Suprapubic skin (tissue), 4 donors: ENCODE measurements at regions not wholly inside any gene's neighbourhood (a gene's known extent, or its start where the extent isn't known, plus 50 kb on each side); places are given as distances from the start of the nearest gene placed in this dataset.

Experiments
- EP300 ChIP-seq: sonication (generic); formaldehyde crosslinking; IDR thresholded peaks from one replicate; pipeline ENCODE4 v1.6.1; 2017; ENCODE audit warnings: antibody characterized with exemption
- POLR2A ChIP-seq, 2 donors: fragments of 450-650 bp; IDR thresholded peaks; one replicate each; pipeline ENCODE4 v1.6.1; 2017; ENCODE audit warnings: antibody characterized with exemption in 2 of 2, mild to moderate bottlenecking in 2 of 2, moderate library complexity in 2 of 2
- POLR2AphosphoS5 ChIP-seq, 3 donors: sonication (generic); formaldehyde crosslinking; IDR thresholded peaks; one replicate each; pipeline ENCODE4 v1.6.1; 2017; ENCODE audit warnings: antibody characterized with exemption in 3 of 3
- TF ChIP-seq, protein P1 (sequence below), 2 donors: fragments of 200-600 bp in 1 of 2; fragments of 450-650 bp in 1 of 2; sonication (generic) in 1 of 2; IDR thresholded peaks; one replicate each; pipeline ENCODE4 v1.5.1; 2016 to 2019; ENCODE audit warnings: antibody characterized with exemption in 2 of 2, mild to moderate bottlenecking in 1 of 2, moderate library complexity in 1 of 2

DNA sequence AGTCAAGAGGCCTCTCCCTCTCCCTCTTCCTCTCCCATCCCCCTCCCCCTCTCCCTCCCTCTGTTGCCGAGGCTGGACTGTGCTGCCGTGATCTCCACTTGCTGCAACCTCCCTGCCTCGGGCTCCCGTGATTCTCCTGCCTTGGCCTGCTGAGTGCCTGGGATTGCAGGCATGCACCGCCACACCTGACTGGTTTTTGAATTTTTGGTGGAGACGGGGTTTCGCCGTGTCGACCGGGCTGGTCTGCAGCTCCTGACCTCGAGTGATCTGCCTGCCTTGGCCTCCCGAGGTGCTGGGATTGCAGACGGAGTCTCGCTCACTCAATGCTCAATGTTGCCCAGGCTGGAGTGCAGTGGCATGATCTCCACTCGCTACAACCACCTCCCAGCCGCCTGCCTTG, 165.1 kb downstream of the CENPC start:
- TF ChIP-seq, protein P1, sequence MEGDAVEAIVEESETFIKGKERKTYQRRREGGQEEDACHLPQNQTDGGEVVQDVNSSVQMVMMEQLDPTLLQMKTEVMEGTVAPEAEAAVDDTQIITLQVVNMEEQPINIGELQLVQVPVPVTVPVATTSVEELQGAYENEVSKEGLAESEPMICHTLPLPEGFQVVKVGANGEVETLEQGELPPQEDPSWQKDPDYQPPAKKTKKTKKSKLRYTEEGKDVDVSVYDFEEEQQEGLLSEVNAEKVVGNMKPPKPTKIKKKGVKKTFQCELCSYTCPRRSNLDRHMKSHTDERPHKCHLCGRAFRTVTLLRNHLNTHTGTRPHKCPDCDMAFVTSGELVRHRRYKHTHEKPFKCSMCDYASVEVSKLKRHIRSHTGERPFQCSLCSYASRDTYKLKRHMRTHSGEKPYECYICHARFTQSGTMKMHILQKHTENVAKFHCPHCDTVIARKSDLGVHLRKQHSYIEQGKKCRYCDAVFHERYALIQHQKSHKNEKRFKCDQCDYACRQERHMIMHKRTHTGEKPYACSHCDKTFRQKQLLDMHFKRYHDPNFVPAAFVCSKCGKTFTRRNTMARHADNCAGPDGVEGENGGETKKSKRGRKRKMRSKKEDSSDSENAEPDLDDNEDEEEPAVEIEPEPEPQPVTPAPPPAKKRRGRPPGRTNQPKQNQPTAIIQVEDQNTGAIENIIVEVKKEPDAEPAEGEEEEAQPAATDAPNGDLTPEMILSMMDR (IDR thresholded peaks at IDR 0.05), result no peak
- TF ChIP-seq POLR2AphosphoS5 (IDR thresholded peaks at IDR 0.05) (no peak), EP300 (no peak), POLR2A (IDR thresholded peaks at IDR 0.05) (no peak)
